Smooth muscle cell (in vitro differentiated cells): ENCODE measurements at regions not wholly inside any gene's neighbourhood (a gene's known extent, or its start where the extent isn't known, plus 50 kb on each side); places are given as distances from the start of the nearest gene placed in this dataset.
"Not testable (repeated sequence)": the region's sequence is repeated elsewhere in the genome, so short reads cannot be mapped to it uniquely, and the experiment has no call there.

Source experiments
- DNase-seq: peaks from one replicate; lab custom pipeline; 2025; ENCODE audit not compliant: unreplicated experiment; lab: John Stamatoyannopoulos, UW
- H2AFZ ChIP-seq: fragments of 200-600 bp; sonication (generic); 2 replicates; pipeline ENCODE4 v1.6.0; 2016; ENCODE audit warnings: antibody characterized with exemption, low read depth, mild to moderate bottlenecking
- H3F3A ChIP-seq: fragments of 200-600 bp; sonication (generic); 2 replicates; pipeline ENCODE4 v1.6.0; 2017; ENCODE audit warnings: antibody characterized with exemption, low read depth
- H3K27ac ChIP-seq: fragments of 200-600 bp; sonication (generic); 2 replicates; pipeline ENCODE4 v1.5.1; 2016; ENCODE audit warnings: low read depth, mild to moderate bottlenecking
- H3K27me3 ChIP-seq: fragments of 200-600 bp; sonication (generic); 2 replicates; pipeline ENCODE4 v1.6.1; 2016; ENCODE audit warnings: low read depth, mild to moderate bottlenecking
- H3K36me3 ChIP-seq: fragments of 200-600 bp; sonication (generic); 2 replicates; pipeline ENCODE4 v1.5.1; 2016; ENCODE audit warnings: low read depth
- H3K4me1 ChIP-seq: fragments of 200-600 bp; sonication (generic); 2 replicates; pipeline ENCODE4 v1.5.1; 2016; ENCODE audit warnings: low read depth
- H3K4me2 ChIP-seq: fragments of 200-600 bp; sonication (generic); 2 replicates; pipeline ENCODE4 v1.6.0; 2016; ENCODE audit warnings: mild to moderate bottlenecking
- H3K4me3 ChIP-seq: fragments of 200-600 bp; sonication (generic); 2 replicates; pipeline ENCODE4 v1.5.1; 2016; ENCODE audit warnings: mild to moderate bottlenecking
- H3K79me2 ChIP-seq: fragments of 200-600 bp; sonication (generic); 2 replicates; pipeline ENCODE4 v1.6.0; 2016; ENCODE audit warnings: low read depth, mild to moderate bottlenecking
- H3K9ac ChIP-seq: fragments of 200-600 bp; sonication (generic); 2 replicates; pipeline ENCODE4 v1.6.0; 2016; ENCODE audit warnings: low read depth
- H3K9me3 ChIP-seq: fragments of 200-600 bp; sonication (generic); replicated peaks from 2 replicates; pipeline ENCODE4 v1.5.1; 2016; ENCODE audit warnings: low read depth
- H4K20me1 ChIP-seq: fragments of 200-600 bp; sonication (generic); 2 replicates; pipeline ENCODE4 v1.6.0; 2016; ENCODE audit warnings: low read depth
- CTCF ChIP-seq: fragments of 200-600 bp; sonication (generic); IDR thresholded peaks from 2 replicates; pipeline ENCODE4 v1.5.1; 2017; ENCODE audit warnings: borderline replicate concordance, mild to moderate bottlenecking, antibody characterized with exemption; ENCODE audit not compliant: insufficient read depth, poor library complexity, severe bottlenecking
- WGBS: methylation state at CpG from one replicate; pipeline ENCODE4 v1.1.7; 2016; ENCODE audit warnings: low lambda C conversion rate; 5-methylcytosine and 5-hydroxymethylcytosine counted together

DNA sequence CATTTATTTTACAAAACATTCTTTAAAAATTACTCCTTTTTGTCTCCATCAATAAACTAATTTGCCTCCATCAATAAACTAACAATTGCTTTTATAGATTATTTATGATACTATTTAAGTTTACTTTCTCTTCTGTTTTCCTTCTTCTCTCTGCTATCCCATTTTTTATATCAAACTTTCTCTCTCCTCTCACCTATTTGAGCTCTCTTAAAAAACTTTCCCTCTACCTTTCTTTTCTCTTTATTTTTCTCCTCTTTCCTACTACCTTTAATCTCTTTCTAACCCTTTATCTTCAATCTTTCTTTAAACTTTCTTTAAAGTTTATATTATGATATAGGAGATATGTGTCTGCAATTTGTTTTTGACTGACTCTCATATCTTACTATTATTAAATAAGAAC lies 566.4 kb downstream of the DACH1 start:
- Histone ChIP-seq H3K4me3 (no peak overlapping the region), H4K20me1 (no peaks in the 10 kb centered on the region), H3F3A (no peaks in the 10 kb centered on the region), H3K79me2 (no peaks in the 10 kb centered on the region), H2AFZ (no peak overlapping the region), H3K4me1 (no peaks in the 10 kb centered on the region), H3K4me2 (no peak overlapping the region), H3K27ac (no peak overlapping the region), H3K9me3 (no peaks in the 10 kb centered on the region), H3K9ac (no peak overlapping the region), H3K36me3 (no peaks in the 10 kb centered on the region), H3K27me3 (no peaks in the 10 kb centered on the region)
- no peak for TF ChIP-seq CTCF
- DNase-seq: no peak

DNA sequence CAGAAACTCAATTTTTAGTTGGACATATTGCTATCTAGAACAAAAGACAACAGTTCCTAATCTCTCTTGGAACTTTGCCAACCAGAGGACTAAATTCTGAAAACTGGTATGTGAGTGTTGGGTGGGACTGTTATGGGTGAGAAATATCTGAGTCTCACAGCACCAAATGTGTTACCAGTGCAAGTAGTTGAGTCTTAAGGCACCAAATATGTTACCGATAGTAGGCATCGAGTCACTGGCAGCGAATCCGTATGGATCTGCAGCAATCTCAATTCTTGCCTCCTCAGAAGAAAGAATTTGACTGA lies 575.2 kb downstream of the DACH1 start:
- H3K79me2 ChIP-seq: no peaks in the 10 kb centered on the region
- no peaks in the 10 kb centered on the region for H3K27me3 ChIP-seq
- H3K9ac ChIP-seq: no peak overlapping the region
- no peaks in the 10 kb centered on the region for H3K36me3 ChIP-seq
- H3K9me3 ChIP-seq: no peaks in the 10 kb centered on the region
- H3F3A ChIP-seq: no peaks in the 10 kb centered on the region
- peaks cover 8% of the 10 kb centered on the region for H3K4me1 ChIP-seq
- 97% methylated on average over 4 of the region's 4 CpGs for WGBS
- no peak for DNase-seq
- TF ChIP-seq CTCF: no peak
- no peak overlapping the region for H3K4me3 ChIP-seq
- no peaks in the 10 kb centered on the region for H4K20me1 ChIP-seq
- H3K4me2 ChIP-seq: no peak overlapping the region
- no peak overlapping the region for H2AFZ ChIP-seq
- H3K27ac ChIP-seq: no peak overlapping the region

DNA sequence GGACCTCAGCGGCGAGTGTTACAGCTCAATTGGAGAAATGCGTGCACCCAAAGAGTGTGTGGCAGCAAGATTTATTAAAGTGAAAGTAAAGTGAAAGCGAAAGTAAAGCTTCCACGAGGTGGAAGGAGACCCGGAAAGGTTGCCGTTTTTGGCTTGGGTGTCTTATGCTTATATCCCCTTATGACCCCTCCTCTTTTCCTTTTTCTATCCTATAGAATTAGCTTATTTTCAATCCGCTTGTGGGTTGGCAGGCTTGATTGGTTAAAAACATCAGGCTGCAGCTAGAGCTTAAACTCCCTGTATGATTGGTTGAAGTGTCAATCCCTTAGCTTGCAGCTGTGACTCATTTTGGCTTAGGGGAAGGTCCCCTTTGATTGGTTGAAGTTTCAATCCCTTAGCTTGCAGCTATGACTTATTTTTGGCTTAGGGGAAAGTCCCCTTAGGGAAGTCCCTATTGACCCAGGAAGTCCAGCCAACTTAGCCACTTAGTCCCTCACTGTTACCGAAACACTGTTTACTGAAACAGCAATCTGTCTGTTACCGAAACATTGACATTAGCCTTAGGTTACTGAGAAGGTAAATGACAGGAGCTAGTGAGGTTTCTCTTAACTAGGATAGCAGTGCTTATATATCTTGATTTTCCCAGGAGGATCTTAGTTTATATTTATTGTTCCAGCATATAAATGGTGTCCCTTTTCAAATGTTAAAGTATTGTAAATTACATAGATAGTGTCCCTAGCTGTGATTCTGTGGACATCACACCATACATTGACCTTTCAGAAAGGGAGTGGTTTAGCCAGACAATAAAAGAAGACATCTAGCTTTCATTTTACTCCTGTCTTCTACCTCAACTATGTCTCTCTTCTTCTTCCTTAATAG lies 575.8 kb downstream of the DACH1 start:
- Histone ChIP-seq H3K9ac (no peak overlapping the region), H3K4me3 (no peak overlapping the region), H3K9me3 (no peaks in the 10 kb centered on the region), H3F3A (no peaks in the 10 kb centered on the region), H3K4me1 (peaks cover 8% of the 10 kb centered on the region), H2AFZ (no peak overlapping the region), H3K4me2 (no peak overlapping the region), H3K27me3 (no peaks in the 10 kb centered on the region), H4K20me1 (no peaks in the 10 kb centered on the region), H3K36me3 (no peaks in the 10 kb centered on the region), H3K27ac (no peak overlapping the region), H3K79me2 (no peaks in the 10 kb centered on the region)
- WGBS: 97% methylated on average over 10 of the region's 10 CpGs
- TF ChIP-seq CTCF: no peak
- DNase-seq: no peak

GRCh38 chr13:71289980-71290379 lies 577.0 kb downstream of the DACH1 start:
- not testable (repeated sequence) for H2AFZ ChIP-seq, H3K9ac ChIP-seq, H3F3A ChIP-seq, H3K36me3 ChIP-seq, H3K4me2 ChIP-seq, H3K27me3 ChIP-seq, H3K4me3 ChIP-seq, H3K4me1 ChIP-seq, H4K20me1 ChIP-seq, H3K79me2 ChIP-seq, H3K9me3 ChIP-seq, H3K27ac ChIP-seq, DNase-seq
- 83% methylated on average over 3 of the region's 3 CpGs for WGBS
